Activated CD4-positive, alpha-beta T cell treated with anti-CD3 and anti-CD28 coated beads for 36 hours (primary cell): ENCODE measurements at regions not wholly inside any gene's neighbourhood (a gene's known extent, or its start where the extent isn't known, plus 50 kb on each side); places are given as distances from the start of the nearest gene placed in this dataset.
"Not testable (repeated sequence)": the region's sequence is repeated elsewhere in the genome, so short reads cannot be mapped to it uniquely, and the experiment has no call there.

Experiments
- ATAC-seq: fragments of 200-7000 bp; cut with Tn5 transposase; one replicate; pipeline ENCODE4 v1.10.0; 2021; ENCODE audit warnings: mild to moderate bottlenecking, moderate library complexity
- CTCF ChIA-PET: fragments of 350-600 bp; sonication (Branson Sonifier 250); formaldehyde crosslinking; loops from one replicate; lab custom pipeline; 2021; ENCODE audit warnings: antibody characterized with exemption; lab: Charles Lee
- POLR2A ChIA-PET: fragments of 350-600 bp; sonication (Branson Sonifier 250); formaldehyde crosslinking; loops from one replicate; lab custom pipeline; 2021; ENCODE audit warnings: antibody characterized with exemption, inconsistent platforms; lab: Charles Lee
- DNase-seq: peaks from one replicate; pipeline ENCODE4 v3.0.0-alpha.2; 2020
- H3K27ac Mint-ChIP-seq: one replicate; pipeline ENCODE4 v1.8.0; 2021; ENCODE audit warnings: mixed read lengths
- H3K27me3 Mint-ChIP-seq: one replicate; pipeline ENCODE4 v1.8.0; 2021; ENCODE audit warnings: mixed read lengths
- H3K36me3 Mint-ChIP-seq: one replicate; pipeline ENCODE4 v1.8.0; 2021; ENCODE audit warnings: low read depth, mixed read lengths
- H3K4me1 Mint-ChIP-seq: one replicate; pipeline ENCODE4 v1.8.0; 2021; ENCODE audit warnings: mixed read lengths
- H3K4me3 Mint-ChIP-seq: one replicate; pipeline ENCODE4 v1.8.0; 2021; ENCODE audit warnings: mild to moderate bottlenecking, moderate library complexity, mixed read lengths
- H3K9me3 Mint-ChIP-seq: one replicate; pipeline ENCODE4 v1.8.0; 2021; ENCODE audit warnings: low read depth, mixed read lengths
- intact Hi-C, 2 experiments: fragments of 100-400 bp; cut with DNase I in 1 of 2; cut with micrococcal nuclease in 1 of 2; formaldehyde crosslinking; loops; one replicate each; pipeline versions ENCODE4 v1.14.2 to v1.15.1; 2022 to 2024; cut with DNase I, micrococcal nuclease

- H3K4me3 Mint-ChIP-seq, intact Hi-C loops, H3K27ac Mint-ChIP-seq, H3K36me3 Mint-ChIP-seq, DNase-seq, H3K9me3 Mint-ChIP-seq, CTCF ChIA-PET, H3K4me1 Mint-ChIP-seq, POLR2A ChIA-PET, ATAC-seq: not testable (repeated sequence)
- peaks cover 12% of the 10 kb centered on the region for H3K27me3 Mint-ChIP-seq
Observed at GRCh38 chr20:48018851-48019250, 233.6 kb upstream of the SULF2 start.

GRCh38 chr20:48017992-48018391 is 232.7 kb upstream of the SULF2 start:
- Mint-ChIP-seq H3K27ac (no peak overlapping the region), H3K27me3 (peaks cover 12% of the 10 kb centered on the region), H3K36me3 (no peaks in the 10 kb centered on the region), H3K4me1 (no peaks in the 10 kb centered on the region), H3K4me3 (no peak overlapping the region), H3K9me3 (peaks cover 5% of the 10 kb centered on the region)
- ChIA-PET POLR2A (no interaction called here), CTCF (no interaction called here)
- DNase-seq (no peak), ATAC-seq (no peak)
- intact Hi-C loops = no loop called here

DNA sequence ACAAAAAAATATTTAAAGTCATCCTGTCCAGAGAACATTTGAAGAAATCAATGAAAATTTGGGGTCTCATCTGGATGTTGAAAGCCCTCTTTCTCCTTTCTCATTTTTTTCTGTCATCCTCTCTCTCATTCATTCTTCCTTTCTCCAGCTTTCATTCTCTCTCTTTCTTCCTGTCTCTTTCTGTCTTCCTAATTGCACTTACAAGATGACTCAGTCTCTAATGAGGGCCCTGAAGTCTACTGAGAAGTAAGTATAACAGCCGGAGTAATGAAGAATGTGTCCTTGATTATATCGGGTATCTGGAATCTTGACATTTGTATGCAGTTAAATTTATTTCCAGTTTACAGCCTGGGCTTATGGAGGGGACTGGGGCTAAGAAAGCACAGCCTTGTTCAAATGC is 232.2 kb upstream of the SULF2 start:
- peaks cover 12% of the 10 kb centered on the region for H3K27me3 Mint-ChIP-seq
- ChIA-PET CTCF (no interaction called here), POLR2A (no interaction called here)
- H3K4me1 Mint-ChIP-seq = no peaks in the 10 kb centered on the region
- no peak overlapping the region for H3K4me3 Mint-ChIP-seq
- H3K27ac Mint-ChIP-seq = no peak overlapping the region
- H3K9me3 Mint-ChIP-seq = peaks cover 8% of the 10 kb centered on the region
- DNase-seq (no peak), ATAC-seq (no peak)
- intact Hi-C loops = no loop called here
- no peaks in the 10 kb centered on the region for H3K36me3 Mint-ChIP-seq

GRCh38 chr20:48015943-48016723 is 230.9 kb upstream of the SULF2 start:
- Mint-ChIP-seq H3K4me1 (no peaks in the 10 kb centered on the region), H3K9me3 (peaks cover 15% of the 10 kb centered on the region), H3K27ac (no peak overlapping the region), H3K27me3 (peaks cover 8% of the 10 kb centered on the region), H3K4me3 (no peak overlapping the region), H3K36me3 (no peaks in the 10 kb centered on the region)
- intact Hi-C loops = no loop called here
- ChIA-PET CTCF (no interaction called here), POLR2A (no interaction called here)
- DNase-seq (no peak), ATAC-seq (no peak)

GRCh38 chr20:48015141-48015910 is 230.0 kb upstream of the SULF2 start:
- no peak overlapping the region for H3K4me3 Mint-ChIP-seq
- ChIA-PET POLR2A (no interaction called here), CTCF (no interaction called here)
- intact Hi-C loops = no loop called here
- H3K27ac Mint-ChIP-seq = no peak overlapping the region
- no peaks in the 10 kb centered on the region for H3K4me1 Mint-ChIP-seq
- DNase-seq = no peak
- no peak for ATAC-seq
- peaks cover 8% of the 10 kb centered on the region for H3K27me3 Mint-ChIP-seq
- H3K36me3 Mint-ChIP-seq = no peaks in the 10 kb centered on the region
- H3K9me3 Mint-ChIP-seq = peaks cover 15% of the 10 kb centered on the region

DNA sequence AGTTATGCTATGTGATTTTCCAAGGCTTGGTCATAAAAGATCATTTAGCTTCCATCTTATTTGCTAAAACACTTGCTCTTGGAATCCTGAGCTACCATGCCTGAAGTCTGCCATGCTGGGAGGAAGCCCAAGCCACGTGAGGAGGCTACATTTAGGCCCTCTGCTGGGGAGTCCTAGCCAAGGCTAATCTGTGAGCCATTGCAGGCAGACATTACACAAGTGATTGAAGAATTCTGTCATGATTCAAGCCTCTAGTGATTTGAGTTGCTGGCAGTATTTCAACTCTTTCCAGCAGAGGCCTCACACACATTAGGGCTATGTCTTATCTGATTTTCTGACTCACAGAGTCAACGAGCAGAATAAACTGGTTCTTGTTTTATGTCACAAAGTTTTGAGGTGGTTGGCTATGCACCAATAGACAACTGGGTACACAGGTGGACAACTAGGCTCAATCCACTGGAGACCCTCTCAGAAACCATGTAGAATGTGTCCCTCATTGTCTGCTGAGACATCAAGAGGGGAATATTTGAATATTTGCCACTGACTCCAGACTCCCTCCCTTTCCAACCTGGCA is 227.2 kb upstream of the SULF2 start:
- intact Hi-C loops = no loop called here
- no peaks in the 10 kb centered on the region for H3K36me3 Mint-ChIP-seq
- H3K27ac Mint-ChIP-seq = no peak overlapping the region
- H3K4me1 Mint-ChIP-seq = no peaks in the 10 kb centered on the region
- no peak for DNase-seq
- peaks cover 19% of the 10 kb centered on the region for H3K9me3 Mint-ChIP-seq
- H3K27me3 Mint-ChIP-seq = peaks cover 8% of the 10 kb centered on the region
- ATAC-seq = no peak
- H3K4me3 Mint-ChIP-seq = no peak overlapping the region
- CTCF ChIA-PET = no interaction called here
- POLR2A ChIA-PET = no interaction called here

GRCh38 chr20:48011025-48011424 is 225.7 kb upstream of the SULF2 start:
- intact Hi-C loops = no loop called here
- ChIA-PET POLR2A (no interaction called here), CTCF (no interaction called here)

GRCh38 chr20:48010623-48011022 is 225.3 kb upstream of the SULF2 start:
- Mint-ChIP-seq H3K4me1 (no peaks in the 10 kb centered on the region), H3K27ac (no peak overlapping the region), H3K9me3 (peaks cover 16% of the 10 kb centered on the region), H3K4me3 (no peak overlapping the region), H3K36me3 (no peaks in the 10 kb centered on the region), H3K27me3 (peaks cover 7% of the 10 kb centered on the region)
- ChIA-PET CTCF (no interaction called here), POLR2A (no interaction called here)
- intact Hi-C loops = no loop called here
- DNase-seq = no peak
- no peak for ATAC-seq

More at GRCh38 chr20:48011025-48011424, 225.7 kb upstream of the SULF2 start:
- no peak overlapping the region for H3K4me3 Mint-ChIP-seq
- no peak overlapping the region for H3K27ac Mint-ChIP-seq
- peaks cover 7% of the 10 kb centered on the region for H3K27me3 Mint-ChIP-seq
- H3K36me3 Mint-ChIP-seq = no peaks in the 10 kb centered on the region
- H3K9me3 Mint-ChIP-seq = peaks cover 16% of the 10 kb centered on the region
- DNase-seq = no peak
- ATAC-seq = no peak
- H3K4me1 Mint-ChIP-seq = no peaks in the 10 kb centered on the region

- Mint-ChIP-seq H3K4me3 (no peak overlapping the region), H3K27me3 (peaks cover 18% of the 10 kb centered on the region), H3K9me3 (peaks cover 16% of the 10 kb centered on the region), H3K4me1 (no peaks in the 10 kb centered on the region), H3K27ac (no peak overlapping the region), H3K36me3 (no peaks in the 10 kb centered on the region)
- intact Hi-C loops = no loop called here
- DNase-seq = no peak
- POLR2A ChIA-PET = no interaction called here
- CTCF ChIA-PET = interaction anchor here (0.7 kb wide), 1 partner anchor 390 kb away, joined by 3 read pairs; no protein-coding TSS in a partner anchor
- ATAC-seq = no peak
Observed at GRCh38 chr20:48008850-48009515, 223.7 kb upstream of the SULF2 start.

GRCh38 chr20:48007351-48007750 is 222.1 kb upstream of the SULF2 start:
- no peak for ATAC-seq
- CTCF ChIA-PET = no interaction called here

DNA sequence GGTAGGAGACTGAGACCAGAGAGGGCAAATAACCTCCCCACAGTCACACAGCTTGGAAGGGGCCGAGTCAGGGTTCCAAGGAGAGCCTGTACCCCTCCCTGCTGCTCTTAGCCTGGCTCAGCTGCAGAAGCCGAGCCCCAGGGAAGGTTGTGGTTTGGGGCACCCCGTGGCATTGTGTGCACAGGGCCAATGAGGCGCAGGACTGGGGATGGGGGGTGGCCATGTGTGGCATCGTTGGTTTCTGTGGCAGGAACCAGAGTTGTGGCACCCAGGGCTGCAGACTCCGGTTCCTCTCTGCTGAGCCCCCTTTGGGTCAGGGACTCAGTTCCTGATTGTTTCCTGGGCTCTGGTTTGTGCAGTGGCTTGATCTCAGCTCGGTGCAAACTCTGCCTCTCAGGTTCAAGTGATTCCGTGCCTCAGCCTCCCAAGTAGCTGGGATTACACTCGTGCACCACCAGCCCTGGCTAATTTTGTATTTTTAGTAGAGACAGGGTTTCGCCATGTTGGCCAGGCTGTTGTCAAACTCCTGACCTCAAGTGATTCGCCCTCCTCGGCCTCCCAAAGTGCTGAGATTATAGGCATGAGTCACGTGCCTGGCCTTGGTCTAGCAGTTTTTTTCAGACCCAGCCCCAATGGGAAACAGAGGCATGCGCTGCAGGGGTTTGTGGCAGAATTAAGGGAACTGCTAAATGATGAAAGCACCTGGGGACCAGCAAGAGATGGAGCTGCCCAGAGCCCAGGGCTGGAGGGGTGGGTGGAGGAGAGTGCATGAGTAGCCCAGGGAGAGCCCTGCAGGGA is 221.0 kb upstream of the SULF2 start:
- Mint-ChIP-seq H3K36me3 (no peaks in the 10 kb centered on the region), H3K4me3 (no peak overlapping the region), H3K27ac (no peak overlapping the region), H3K4me1 (no peaks in the 10 kb centered on the region), H3K27me3 (peaks cover 23% of the 10 kb centered on the region), H3K9me3 (peaks cover 4% of the 10 kb centered on the region)
- CTCF ChIA-PET = no interaction called here
- intact Hi-C loops = no loop called here
- POLR2A ChIA-PET = no interaction called here
- ATAC-seq (no peak), DNase-seq (no peak)

More at GRCh38 chr20:48007351-48007750, 222.1 kb upstream of the SULF2 start:
- Mint-ChIP-seq H3K4me3 (no peak overlapping the region), H3K4me1 (no peaks in the 10 kb centered on the region), H3K27me3 (peaks cover 22% of the 10 kb centered on the region), H3K27ac (no peak overlapping the region), H3K36me3 (no peaks in the 10 kb centered on the region), H3K9me3 (peaks cover 11% of the 10 kb centered on the region)
- intact Hi-C loops = no loop called here
- no peak for DNase-seq
- POLR2A ChIA-PET = no interaction called here
